Memory B cell (primary cell): ENCODE measurements at regions not wholly inside any gene's neighbourhood (a gene's known extent, or its start where the extent isn't known, plus 50 kb on each side); places are given as distances from the start of the nearest gene placed in this dataset.
"Not testable (repeated sequence)": the region's sequence is repeated elsewhere in the genome, so short reads cannot be mapped to it uniquely, and the experiment has no call there.

ENCODE experiments used
- ATAC-seq: fragments of 150-1000 bp; cut with Tn5 transposase; 2 replicates; pipeline ENCODE4 v1.10.0; 2021; ENCODE audit warnings: low read depth, mild to moderate bottlenecking, moderate library complexity
- DNase-seq, 2 donors: peaks; one replicate each; pipeline ENCODE4 v3.0.0; 2022; ENCODE audit warnings: low spot score in 2 of 2
- H3K27ac Mint-ChIP-seq: one replicate; pipeline ENCODE4 v1.8.0; 2022; ENCODE audit warnings: mild to moderate bottlenecking, moderate library complexity, mixed read lengths
- H3K27me3 Mint-ChIP-seq: one replicate; pipeline ENCODE4 v1.8.0; 2022; ENCODE audit warnings: mixed read lengths
- H3K36me3 Mint-ChIP-seq: one replicate; pipeline ENCODE4 v1.8.0; 2022; ENCODE audit warnings: mild to moderate bottlenecking, mixed read lengths
- H3K4me1 Mint-ChIP-seq: one replicate; pipeline ENCODE4 v1.8.0; 2022; ENCODE audit warnings: mixed read lengths
- H3K4me3 Mint-ChIP-seq: one replicate; pipeline ENCODE4 v1.8.0; 2022; ENCODE audit warnings: mild to moderate bottlenecking, moderate library complexity, mixed read lengths
- H3K9me3 Mint-ChIP-seq: one replicate; pipeline ENCODE4 v1.8.0; 2022; ENCODE audit warnings: mixed read lengths

DNA sequence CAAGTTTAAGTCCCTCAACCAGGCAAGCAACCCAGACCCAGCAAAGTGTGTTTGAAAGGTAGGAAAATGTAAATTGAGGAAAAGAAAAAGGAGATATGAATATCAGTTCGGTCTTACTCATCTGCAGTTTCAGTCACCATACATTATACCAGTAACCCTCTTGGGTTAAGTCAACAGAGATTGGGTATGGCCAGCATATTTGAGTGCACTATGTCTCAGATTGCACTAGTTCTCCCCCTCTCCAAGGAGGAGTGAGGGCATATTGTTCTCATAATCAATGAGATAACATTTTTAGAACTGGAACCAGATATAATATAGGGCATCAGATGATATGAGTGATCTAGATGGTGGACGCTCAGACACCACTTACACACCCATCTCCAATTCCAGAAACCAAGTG lies 141.5 kb downstream of the COPS8 start:
- peaks cover 2% of the 10 kb centered on the region for H3K9me3 Mint-ChIP-seq

GRCh38 chr2:237227592-237228280 lies 142.0 kb downstream of the COPS8 start:
- no peak overlapping the region for H3K27ac Mint-ChIP-seq
- H3K4me1 Mint-ChIP-seq: no peaks in the 10 kb centered on the region
- no peak overlapping the region for H3K4me3 Mint-ChIP-seq
- peaks cover 9% of the 10 kb centered on the region for H3K27me3 Mint-ChIP-seq
- no peaks in the 10 kb centered on the region for H3K36me3 Mint-ChIP-seq
- H3K9me3 Mint-ChIP-seq: peaks cover 2% of the 10 kb centered on the region
- no peak for DNase-seq
- no peak for ATAC-seq

More for the DNA sequence above, 141.5 kb downstream of the COPS8 start:
- Mint-ChIP-seq H3K27ac (no peak overlapping the region), H3K4me1 (no peaks in the 10 kb centered on the region), H3K27me3 (peaks cover 9% of the 10 kb centered on the region), H3K36me3 (no peaks in the 10 kb centered on the region), H3K4me3 (no peak overlapping the region)
- DNase-seq (no peak), ATAC-seq (no peak)

GRCh38 chr2:237228281-237228625 lies 142.6 kb downstream of the COPS8 start:
- H3K9me3 Mint-ChIP-seq: peaks cover 2% of the 10 kb centered on the region
- no peak overlapping the region for H3K27ac Mint-ChIP-seq
- no peak for DNase-seq
- no peak for ATAC-seq
- H3K4me1 Mint-ChIP-seq: no peaks in the 10 kb centered on the region
- H3K36me3 Mint-ChIP-seq: no peaks in the 10 kb centered on the region
- H3K27me3 Mint-ChIP-seq: peaks cover 9% of the 10 kb centered on the region
- H3K4me3 Mint-ChIP-seq: no peak overlapping the region

DNA sequence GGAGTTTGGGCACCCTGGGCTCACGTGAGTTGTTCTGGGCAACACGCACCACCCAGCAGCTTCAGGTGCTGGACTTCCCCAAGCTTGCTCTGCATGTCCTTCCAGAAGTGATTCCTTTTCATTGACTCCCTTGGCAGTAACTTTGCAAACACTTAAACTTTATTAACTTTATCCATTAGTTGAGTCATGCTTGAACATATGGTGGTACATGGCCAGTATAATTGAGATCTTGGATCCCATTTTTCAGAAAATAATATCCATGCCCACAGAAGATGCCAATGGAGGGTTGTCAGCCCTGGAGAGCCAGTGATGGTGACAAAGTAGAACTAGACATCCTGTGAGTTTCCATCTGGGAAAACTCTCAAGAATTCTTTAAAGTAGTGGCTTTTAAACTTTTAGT lies 144.2 kb downstream of the COPS8 start:
- DNase-seq (no peak), ATAC-seq (no peak)
- no peaks in the 10 kb centered on the region for H3K36me3 Mint-ChIP-seq
- H3K9me3 Mint-ChIP-seq: peaks cover 2% of the 10 kb centered on the region
- H3K27me3 Mint-ChIP-seq: peaks cover 7% of the 10 kb centered on the region
- no peak overlapping the region for H3K27ac Mint-ChIP-seq
- H3K4me3 Mint-ChIP-seq: no peak overlapping the region
- no peaks in the 10 kb centered on the region for H3K4me1 Mint-ChIP-seq

GRCh38 chr2:237230355-237230754 lies 144.7 kb downstream of the COPS8 start:
- H3K4me1 Mint-ChIP-seq: no peaks in the 10 kb centered on the region
- no peak overlapping the region for H3K4me3 Mint-ChIP-seq
- ATAC-seq (no peak), DNase-seq (no peak)
- H3K27ac Mint-ChIP-seq: no peak overlapping the region
- no peaks in the 10 kb centered on the region for H3K36me3 Mint-ChIP-seq
- H3K27me3 Mint-ChIP-seq: peaks cover 7% of the 10 kb centered on the region
- H3K9me3 Mint-ChIP-seq: peaks cover 2% of the 10 kb centered on the region

DNA sequence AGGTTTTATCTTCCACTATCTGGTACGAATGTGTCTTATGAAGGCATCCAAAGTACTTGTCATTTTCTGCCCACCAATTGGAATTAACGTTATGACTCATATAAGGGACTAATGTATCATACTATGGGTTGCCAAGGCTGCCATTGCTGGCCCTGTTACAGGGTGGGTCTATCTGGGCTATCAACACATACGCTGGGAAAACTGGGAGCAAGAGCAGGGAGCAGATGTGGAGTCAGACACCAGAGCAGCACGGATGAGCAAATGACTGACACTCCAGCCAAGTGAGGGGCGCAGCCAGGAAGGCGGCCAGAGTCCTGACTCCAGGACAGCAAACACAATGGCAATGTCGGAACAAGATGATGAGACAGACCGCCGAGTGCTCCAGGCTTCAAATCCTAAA lies 145.9 kb downstream of the COPS8 start:
- no peaks in the 10 kb centered on the region for H3K36me3 Mint-ChIP-seq
- H3K27ac Mint-ChIP-seq: no peak overlapping the region
- H3K9me3 Mint-ChIP-seq: peaks cover 2% of the 10 kb centered on the region
- no peak overlapping the region for H3K4me3 Mint-ChIP-seq
- no peaks in the 10 kb centered on the region for H3K4me1 Mint-ChIP-seq
- DNase-seq: no peak
- H3K27me3 Mint-ChIP-seq: peaks cover 7% of the 10 kb centered on the region
- ATAC-seq: no peak

DNA sequence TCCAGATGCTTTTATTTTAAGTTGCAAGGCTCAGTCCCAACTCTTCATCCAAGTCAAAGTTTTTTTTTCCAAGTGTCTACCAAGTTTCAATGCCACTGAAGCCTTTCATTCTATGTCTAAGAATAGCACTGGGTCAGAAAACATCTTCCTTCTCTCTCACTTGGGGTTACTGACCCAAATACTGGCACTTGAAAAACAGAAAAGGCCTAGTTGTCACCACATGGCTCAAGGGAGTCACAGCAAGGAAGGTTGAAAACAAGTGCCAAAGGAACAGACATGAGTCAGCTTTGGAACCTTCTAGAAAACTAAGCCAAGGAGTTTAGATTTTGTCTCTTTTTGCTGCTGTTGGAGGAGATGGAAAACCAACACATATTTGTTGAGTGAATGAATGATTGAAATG lies 146.5 kb downstream of the COPS8 start:
- H3K27ac Mint-ChIP-seq: no peak overlapping the region
- no peaks in the 10 kb centered on the region for H3K36me3 Mint-ChIP-seq
- H3K27me3 Mint-ChIP-seq: peaks cover 7% of the 10 kb centered on the region
- ATAC-seq (no peak), DNase-seq (no peak)
- peaks cover 2% of the 10 kb centered on the region for H3K9me3 Mint-ChIP-seq
- no peak overlapping the region for H3K4me3 Mint-ChIP-seq
- H3K4me1 Mint-ChIP-seq: no peaks in the 10 kb centered on the region

DNA sequence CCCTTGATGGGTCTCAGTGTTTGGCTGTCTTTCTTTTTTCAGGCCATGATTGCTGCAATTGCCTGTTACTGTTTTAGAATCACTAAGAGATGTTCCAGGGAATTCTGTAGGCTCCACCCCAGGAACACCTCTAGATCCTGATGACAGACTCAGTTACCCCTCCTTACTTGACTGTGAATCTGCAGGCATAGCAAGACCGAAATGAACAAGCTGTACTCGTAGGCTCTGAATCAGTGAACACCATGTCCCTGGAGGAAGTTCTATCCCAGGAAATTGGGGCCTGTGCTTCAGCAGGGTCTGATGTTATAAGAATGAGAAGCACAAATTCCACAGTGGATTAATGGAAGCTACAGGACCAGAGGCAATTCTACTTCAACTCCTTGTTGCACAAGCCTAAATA lies 148.6 kb downstream of the COPS8 start:
- DNase-seq (no peak), ATAC-seq (no peak)
- no peaks in the 10 kb centered on the region for H3K36me3 Mint-ChIP-seq
- no peak overlapping the region for H3K4me3 Mint-ChIP-seq
- H3K27me3 Mint-ChIP-seq: peaks cover 3% of the 10 kb centered on the region
- H3K27ac Mint-ChIP-seq: no peak overlapping the region
- H3K4me1 Mint-ChIP-seq: no peaks in the 10 kb centered on the region
- H3K9me3 Mint-ChIP-seq: peaks cover 2% of the 10 kb centered on the region

GRCh38 chr2:237235383-237236095 lies 149.8 kb downstream of the COPS8 start:
- H3K4me3 Mint-ChIP-seq: no peak overlapping the region
- ATAC-seq (no peak), DNase-seq (no peak)
- H3K4me1 Mint-ChIP-seq: no peaks in the 10 kb centered on the region
- peaks cover 3% of the 10 kb centered on the region for H3K27me3 Mint-ChIP-seq
- peaks cover 2% of the 10 kb centered on the region for H3K9me3 Mint-ChIP-seq
- no peak overlapping the region for H3K27ac Mint-ChIP-seq
- H3K36me3 Mint-ChIP-seq: no peaks in the 10 kb centered on the region

GRCh38 chr2:237236188-237236587 lies 150.5 kb downstream of the COPS8 start:
- no peak overlapping the region for H3K27ac Mint-ChIP-seq
- H3K9me3 Mint-ChIP-seq: peaks cover 2% of the 10 kb centered on the region
- H3K27me3 Mint-ChIP-seq: peaks cover 3% of the 10 kb centered on the region
- no peaks in the 10 kb centered on the region for H3K4me1 Mint-ChIP-seq
- DNase-seq (no peak), ATAC-seq (no peak)
- H3K4me3 Mint-ChIP-seq: no peak overlapping the region
- H3K36me3 Mint-ChIP-seq: no peaks in the 10 kb centered on the region

- DNase-seq (no peak), ATAC-seq (no peak)
- H3K4me3 Mint-ChIP-seq: no peak overlapping the region
- peaks cover 2% of the 10 kb centered on the region for H3K9me3 Mint-ChIP-seq
- no peaks in the 10 kb centered on the region for H3K4me1 Mint-ChIP-seq
- no peak overlapping the region for H3K27ac Mint-ChIP-seq
- no peaks in the 10 kb centered on the region for H3K36me3 Mint-ChIP-seq
- no peaks in the 10 kb centered on the region for H3K27me3 Mint-ChIP-seq
Observed at GRCh38 chr2:237238249-237238648, 152.6 kb downstream of the COPS8 start.

DNA sequence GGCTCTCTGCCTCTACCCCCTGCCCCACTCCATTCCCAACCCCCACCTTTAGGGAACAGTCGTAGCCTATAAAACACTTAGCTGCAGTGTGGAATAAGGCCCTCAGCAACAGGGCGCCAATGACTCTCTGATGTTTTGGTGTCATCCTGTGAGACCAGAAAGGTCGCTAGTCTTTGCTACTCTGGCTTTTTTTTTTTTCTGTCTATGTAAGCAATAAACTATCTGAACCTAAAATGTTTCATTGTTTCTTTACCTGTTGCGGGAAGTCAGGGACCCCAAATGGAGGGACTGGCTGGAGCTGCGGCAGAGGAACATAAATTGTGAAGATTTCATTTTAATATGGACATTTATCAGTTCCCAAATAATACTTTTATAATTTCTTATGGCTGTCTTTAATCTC lies 154.6 kb downstream of the COPS8 start:
- H3K4me1 Mint-ChIP-seq: no peaks in the 10 kb centered on the region

DNA sequence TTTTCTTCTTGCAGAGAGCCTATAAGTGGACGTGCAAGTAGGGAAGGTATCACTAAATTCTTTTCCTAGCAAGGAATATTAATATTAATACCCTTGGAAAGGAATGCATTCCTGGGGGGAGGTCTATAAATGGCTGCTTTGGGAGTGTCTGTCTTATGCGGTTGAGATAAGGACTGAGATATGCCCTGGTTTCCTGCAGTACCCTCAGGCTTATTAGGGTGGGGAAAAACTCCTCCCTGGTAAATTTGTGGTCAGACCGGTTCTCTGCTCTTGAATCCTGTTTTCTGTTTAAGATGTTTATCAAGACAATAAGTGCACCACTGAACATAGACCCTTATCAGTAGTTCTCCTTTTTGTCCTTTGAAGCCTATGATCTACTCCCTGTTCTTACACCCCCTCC lies 155.2 kb downstream of the COPS8 start:
- H3K36me3 Mint-ChIP-seq, DNase-seq, H3K9me3 Mint-ChIP-seq, H3K27ac Mint-ChIP-seq, H3K4me1 Mint-ChIP-seq, H3K27me3 Mint-ChIP-seq, ATAC-seq, H3K4me3 Mint-ChIP-seq: not testable (repeated sequence)

More for the DNA sequence above, 154.6 kb downstream of the COPS8 start:
- peaks cover 4% of the 10 kb centered on the region for H3K9me3 Mint-ChIP-seq
- ATAC-seq (no peak), DNase-seq (no peak)
- H3K4me3 Mint-ChIP-seq: no peak overlapping the region
- no peaks in the 10 kb centered on the region for H3K36me3 Mint-ChIP-seq
- no peaks in the 10 kb centered on the region for H3K27me3 Mint-ChIP-seq
- H3K27ac Mint-ChIP-seq: no peak overlapping the region

GRCh38 chr2:237242091-237242536 lies 156.4 kb downstream of the COPS8 start:
- H3K4me1 Mint-ChIP-seq: no peaks in the 10 kb centered on the region
- peaks cover 6% of the 10 kb centered on the region for H3K9me3 Mint-ChIP-seq
- no peaks in the 10 kb centered on the region for H3K36me3 Mint-ChIP-seq
- DNase-seq (no peak), ATAC-seq (no peak)
- H3K27ac Mint-ChIP-seq: no peak overlapping the region
- no peak overlapping the region for H3K4me3 Mint-ChIP-seq
- peaks cover 2% of the 10 kb centered on the region for H3K27me3 Mint-ChIP-seq

GRCh38 chr2:237243487-237243886 lies 157.8 kb downstream of the COPS8 start:
- Mint-ChIP-seq H3K4me1 (no peaks in the 10 kb centered on the region), H3K9me3 (peaks cover 6% of the 10 kb centered on the region), H3K4me3 (no peak overlapping the region), H3K36me3 (no peaks in the 10 kb centered on the region), H3K27me3 (peaks cover 2% of the 10 kb centered on the region), H3K27ac (no peak overlapping the region)
- DNase-seq (no peak), ATAC-seq (no peak)
